Calu3 (cell line): ENCODE measurements at regions not wholly inside any gene's neighbourhood (a gene's known extent, or its start where the extent isn't known, plus 50 kb on each side); places are given as distances from the start of the nearest gene placed in this dataset.
"Not testable (repeated sequence)": the region's sequence is repeated elsewhere in the genome, so short reads cannot be mapped to it uniquely, and the experiment has no call there.

ENCODE experiments used
- BruUV-seq: library from RNA; stranded (reverse); fragments of 400-500 nt; replicated peaks from 2 replicates; lab custom pipeline; 2021; lab: Mats Ljungman, UMichigan
- CTCF ChIA-PET: fragments of 300-600 bp; sonication (Branson Sonifier 250); formaldehyde crosslinking; loops from one replicate; lab custom pipeline; 2022; ENCODE audit warnings: antibody characterized with exemption; lab: Charles Lee
- DNase-seq: peaks from one replicate; pipeline ENCODE4 v3.0.0; 2022
- H3K27ac Mint-ChIP-seq: one replicate; pipeline ENCODE4 v1.8.0; 2022; ENCODE audit warnings: mixed read lengths; ENCODE audit not compliant: unreplicated experiment
- H3K27me3 Mint-ChIP-seq: one replicate; pipeline ENCODE4 v1.8.0; 2022; ENCODE audit warnings: mixed read lengths; ENCODE audit not compliant: unreplicated experiment
- H3K36me3 Mint-ChIP-seq: one replicate; pipeline ENCODE4 v1.8.0; 2022; ENCODE audit warnings: mild to moderate bottlenecking, moderate library complexity, mixed read lengths; ENCODE audit not compliant: insufficient read depth, unreplicated experiment
- H3K4me1 Mint-ChIP-seq: one replicate; pipeline ENCODE4 v1.8.0; 2022; ENCODE audit warnings: mild to moderate bottlenecking, low read depth, mixed read lengths; ENCODE audit not compliant: unreplicated experiment
- H3K4me3 Mint-ChIP-seq: one replicate; pipeline ENCODE4 v1.8.0; 2022; ENCODE audit warnings: mild to moderate bottlenecking, low read depth, moderate library complexity, mixed read lengths; ENCODE audit not compliant: unreplicated experiment
- H3K9me3 Mint-ChIP-seq: one replicate; pipeline ENCODE4 v1.8.0; 2022; ENCODE audit warnings: low read depth, mixed read lengths; ENCODE audit not compliant: unreplicated experiment
- CTCF ChIP-seq: fragments of 200-600 bp; IDR thresholded peaks from one replicate; pipeline ENCODE4 v1.8.0; 2022; ENCODE audit warnings: antibody characterized with exemption; ENCODE audit not compliant: unreplicated experiment
- intact Hi-C: fragments of 100-400 bp; cut with micrococcal nuclease; formaldehyde crosslinking; loops from one replicate; pipeline ENCODE4 v1.10.0; 2022; ENCODE audit not compliant: unreplicated experiment

- DNase-seq, CTCF ChIA-PET, H3K4me3 Mint-ChIP-seq, BruUV-seq, H3K9me3 Mint-ChIP-seq, intact Hi-C loops, H3K27ac Mint-ChIP-seq: not testable (repeated sequence)
- H3K4me1 Mint-ChIP-seq: peaks cover 10% of the 10 kb centered on the region
- peaks cover 15% of the 10 kb centered on the region for H3K36me3 Mint-ChIP-seq
- H3K27me3 Mint-ChIP-seq: peaks cover 80% of the 10 kb centered on the region
Observed at GRCh38 chr14:105747503-105748203, 221.3 kb downstream of the TMEM121 start.

- H3K4me3 Mint-ChIP-seq: no peak overlapping the region
- intact Hi-C loops: no loop called here
- BruUV-seq: no TSS peak
- H3K36me3 Mint-ChIP-seq: peaks cover 15% of the 10 kb centered on the region
- peak; percentile 54 for DNase-seq
- CTCF ChIA-PET: no interaction called here
- H3K27me3 Mint-ChIP-seq: peaks cover 84% of the 10 kb centered on the region
- no peak for TF ChIP-seq CTCF
- H3K9me3 Mint-ChIP-seq: no peaks in the 10 kb centered on the region
- H3K27ac Mint-ChIP-seq: no peak overlapping the region
- peaks cover 10% of the 10 kb centered on the region for H3K4me1 Mint-ChIP-seq
Observed at GRCh38 chr14:105748204-105748578, 221.8 kb downstream of the TMEM121 start.

- DNase-seq, BruUV-seq, H3K4me3 Mint-ChIP-seq: not testable (repeated sequence)
Observed at GRCh38 chr14:105748710-105749109, 222.3 kb downstream of the TMEM121 start.

GRCh38 chr14:105749870-105750541 lies 223.6 kb downstream of the TMEM121 start:
- H3K4me3 Mint-ChIP-seq, CTCF ChIA-PET, intact Hi-C loops, BruUV-seq, H3K9me3 Mint-ChIP-seq, H3K27ac Mint-ChIP-seq, DNase-seq: not testable (repeated sequence)
- peaks cover 92% of the 10 kb centered on the region for H3K27me3 Mint-ChIP-seq
- H3K4me1 Mint-ChIP-seq: peaks cover 10% of the 10 kb centered on the region
- H3K36me3 Mint-ChIP-seq: peaks cover 15% of the 10 kb centered on the region

More at GRCh38 chr14:105748710-105749109, 222.3 kb downstream of the TMEM121 start:
- intact Hi-C loops, H3K9me3 Mint-ChIP-seq, CTCF ChIA-PET, H3K27ac Mint-ChIP-seq: not testable (repeated sequence)
- Mint-ChIP-seq H3K36me3 (peaks cover 15% of the 10 kb centered on the region), H3K27me3 (peaks cover 90% of the 10 kb centered on the region), H3K4me1 (peaks cover 10% of the 10 kb centered on the region)

- CTCF ChIA-PET, DNase-seq, H3K9me3 Mint-ChIP-seq, BruUV-seq, intact Hi-C loops, H3K27ac Mint-ChIP-seq, H3K4me3 Mint-ChIP-seq: not testable (repeated sequence)
- peaks cover 15% of the 10 kb centered on the region for H3K36me3 Mint-ChIP-seq
- H3K4me1 Mint-ChIP-seq: peaks cover 10% of the 10 kb centered on the region
- peaks cover 79% of the 10 kb centered on the region for H3K27me3 Mint-ChIP-seq
Observed at GRCh38 chr14:105751291-105751751, 224.9 kb downstream of the TMEM121 start.

- H3K36me3 Mint-ChIP-seq: peaks cover 10% of the 10 kb centered on the region
- intact Hi-C loops, H3K4me3 Mint-ChIP-seq, BruUV-seq, H3K27ac Mint-ChIP-seq, DNase-seq, H3K9me3 Mint-ChIP-seq, CTCF ChIA-PET: not testable (repeated sequence)
- H3K4me1 Mint-ChIP-seq: peaks cover 10% of the 10 kb centered on the region
- H3K27me3 Mint-ChIP-seq: peaks cover 77% of the 10 kb centered on the region
Observed at GRCh38 chr14:105752420-105752819, 226.0 kb downstream of the TMEM121 start.
